IMR-90 (cell line): ENCODE measurements at regions not wholly inside any gene's neighbourhood (a gene's known extent, or its start where the extent isn't known, plus 50 kb on each side); places are given as distances from the start of the nearest gene placed in this dataset.

ENCODE experiments used
- ATAC-seq: fragments of 200-7000 bp; cut with Tn5 transposase; 2 replicates; pipeline ENCODE4 v1.9.1; 2020; ENCODE audit warnings: low read depth, mild to moderate bottlenecking, moderate library complexity
- BruUV-seq: library from RNA; stranded (reverse); fragments of 400-500 nt; replicated peaks from 2 replicates; lab custom pipeline; 2021; lab: Mats Ljungman, UMichigan
- CTCF ChIA-PET: fragments of 300-600 bp; formaldehyde crosslinking; extraction: SDS; loops from one replicate; lab custom pipeline; 2021; ENCODE audit warnings: antibody characterized with exemption; lab: Yijun Ruan, JAX
- POLR2A ChIA-PET: fragments of 300-600 bp; sonication (Branson Sonifier 250); formaldehyde crosslinking; loops from one replicate; lab custom pipeline; 2022; ENCODE audit warnings: antibody characterized with exemption; ENCODE audit not compliant: unreplicated experiment; lab: Charles Lee
- DNase-seq: peaks from one replicate; pipeline ENCODE4 v3.0.0; 2013
- H2AFZ ChIP-seq: replicated peaks from 2 replicates; pipeline ENCODE3; 2013; ENCODE audit warnings: low read length, mild to moderate bottlenecking; ENCODE audit not compliant: poor library complexity
- H2AK5ac ChIP-seq: 2 replicates; pipeline ENCODE4 v1.6.1; 2013; ENCODE audit warnings: low read depth, low read length, inconsistent platforms
- H2AK9ac ChIP-seq: replicated peaks from 2 replicates; pipeline ENCODE3; 2013; ENCODE audit warnings: mild to moderate bottlenecking, low read depth, low read length, moderate library complexity; ENCODE audit not compliant: poor library complexity
- H2BK120ac ChIP-seq: 2 replicates; pipeline ENCODE4 v1.6.1; 2013; ENCODE audit warnings: low read depth, low read length, inconsistent platforms
- H2BK15ac ChIP-seq: 3 replicates; pipeline ENCODE4 v1.6.1; 2013; ENCODE audit warnings: low read depth, low read length, inconsistent platforms
- H2BK20ac ChIP-seq: 2 replicates; pipeline ENCODE4 v1.6.1; 2013; ENCODE audit warnings: low read depth, mild to moderate bottlenecking, inconsistent platforms, low read length, moderate library complexity
- H2BK5ac ChIP-seq: 2 replicates; pipeline ENCODE4 v1.6.1; 2013; ENCODE audit warnings: mild to moderate bottlenecking, low read depth, low read length, inconsistent platforms; ENCODE audit not compliant: poor library complexity, severe bottlenecking
- H3K14ac ChIP-seq: replicated peaks from 2 replicates; pipeline ENCODE4 v1.6.1; 2013; ENCODE audit warnings: low read depth, low read length, inconsistent platforms
- H3K18ac ChIP-seq: 2 replicates; pipeline ENCODE4 v1.6.1; 2013; ENCODE audit warnings: low read depth, low read length, control low read depth
- H3K23ac ChIP-seq: 2 replicates; pipeline ENCODE4 v1.6.1; 2013; ENCODE audit warnings: low read depth, low read length, inconsistent platforms
- H3K27ac ChIP-seq: 2 replicates; pipeline ENCODE4 v1.5.1; 2013; ENCODE audit warnings: mild to moderate bottlenecking, control low read depth, low read length; ENCODE audit not compliant: insufficient read depth
- H3K27me3 ChIP-seq: 2 replicates; pipeline ENCODE4 v1.6.1; 2013; ENCODE audit warnings: low read length; ENCODE audit not compliant: control insufficient read depth, insufficient read depth
- H3K36me3 ChIP-seq: 2 replicates; pipeline ENCODE4 v1.6.1; 2013; ENCODE audit warnings: low read length, mixed read lengths; ENCODE audit not compliant: control insufficient read depth, insufficient read depth
- H3K4ac ChIP-seq: 2 replicates; pipeline ENCODE4 v1.6.1; 2013; ENCODE audit warnings: low read depth, low read length, inconsistent platforms
- H3K4me1 ChIP-seq: 2 replicates; pipeline ENCODE4 v1.6.1; 2013; ENCODE audit warnings: low read length, mixed read lengths; ENCODE audit not compliant: control insufficient read depth, insufficient read depth
- H3K4me2 ChIP-seq: 2 replicates; pipeline ENCODE4 v1.6.1; 2013; ENCODE audit warnings: low read depth, mild to moderate bottlenecking, control low read depth, low read length, moderate library complexity
- H3K4me3 ChIP-seq: 2 replicates; pipeline ENCODE4 v1.5.1; 2013; ENCODE audit warnings: low read depth, mild to moderate bottlenecking, control low read depth, low read length, moderate library complexity; ENCODE audit not compliant: insufficient read depth
- H3K56ac ChIP-seq: 2 replicates; pipeline ENCODE4 v1.6.1; 2013; ENCODE audit warnings: low read length, inconsistent platforms; ENCODE audit not compliant: insufficient read depth; ENCODE audit errors: extremely low read depth
- H3K79me1 ChIP-seq, 2 experiments: 2 replicates each; pipeline ENCODE4 v1.6.1; 2013; ENCODE audit warnings: low read length in 2 of 2, inconsistent platforms in 1 of 2, low read depth in 1 of 2
- H3K9ac ChIP-seq: 2 replicates; pipeline ENCODE4 v1.6.1; 2013; ENCODE audit warnings: low read depth, low read length, control low read depth
- H3K9me1 ChIP-seq: 2 replicates; pipeline ENCODE4 v1.6.1; 2013; ENCODE audit warnings: low read length, inconsistent platforms; ENCODE audit not compliant: insufficient read depth
- H3K9me3 ChIP-seq: 2 replicates; pipeline ENCODE4 v1.6.1; 2013; ENCODE audit warnings: low read length; ENCODE audit not compliant: control insufficient read depth, insufficient read depth
- H4K20me1 ChIP-seq: 2 replicates; pipeline ENCODE4 v1.6.1; 2013; ENCODE audit warnings: low read length, inconsistent platforms; ENCODE audit not compliant: insufficient read depth
- H4K5ac ChIP-seq: 2 replicates; pipeline ENCODE4 v1.6.1; 2013; ENCODE audit warnings: mild to moderate bottlenecking, low read depth, low read length, control low read depth
- H4K8ac ChIP-seq, 2 experiments: 2 replicates each; pipeline ENCODE4 v1.6.1; 2013; ENCODE audit warnings: low read depth in 2 of 2, low read length in 2 of 2, control low read depth in 1 of 2, inconsistent platforms in 1 of 2
- H4K91ac ChIP-seq: 2 replicates; pipeline ENCODE4 v1.6.1; 2013; ENCODE audit warnings: low read depth, low read length, inconsistent platforms; ENCODE audit not compliant: insufficient read depth
- BHLHE40 ChIP-seq: fragments of 150-350 bp; IDR thresholded peaks from 2 replicates; pipeline ENCODE4 v1.6.1; 2016; ENCODE audit warnings: mild to moderate bottlenecking, low read depth, low read length
- CEBPB ChIP-seq: IDR thresholded peaks from 2 replicates; pipeline ENCODE4 v1.6.1; 2012; ENCODE audit warnings: low read depth, low read length, improper control_type of control experiment
- CHD1 ChIP-seq: IDR thresholded peaks from 2 replicates; pipeline ENCODE4 v1.6.1; 2012; ENCODE audit warnings: low read depth, low read length, improper control_type of control experiment
- ELK1 ChIP-seq: fragments of 150-350 bp; IDR thresholded peaks from 2 replicates; pipeline ENCODE4 v1.6.1; 2016; ENCODE audit warnings: low read depth, mild to moderate bottlenecking, low read length, moderate library complexity, borderline replicate concordance
- MAZ ChIP-seq: IDR thresholded peaks from 2 replicates; pipeline ENCODE4 v1.6.1; 2012; ENCODE audit warnings: low read depth, mild to moderate bottlenecking, low read length, improper control_type of control experiment, moderate library complexity, borderline replicate concordance
- MXI1 ChIP-seq: IDR thresholded peaks from 2 replicates; pipeline ENCODE4 v1.6.1; 2012; ENCODE audit warnings: low read depth, mild to moderate bottlenecking, low read length, moderate library complexity, borderline replicate concordance
- POLR2A ChIP-seq: IDR thresholded peaks from 2 replicates; pipeline ENCODE4 v1.6.1; 2012; ENCODE audit warnings: mild to moderate bottlenecking, low read depth, low read length
- RAD21 ChIP-seq: IDR thresholded peaks from 2 replicates; pipeline ENCODE4 v1.6.1; 2012; ENCODE audit warnings: low read length, improper control_type of control experiment
- RCOR1 ChIP-seq: IDR thresholded peaks from 2 replicates; pipeline ENCODE4 v1.6.1; 2012; ENCODE audit warnings: mild to moderate bottlenecking, low read length, improper control_type of control experiment; ENCODE audit not compliant: insufficient replicate concordance
- RFX5 ChIP-seq: IDR thresholded peaks from 2 replicates; pipeline ENCODE4 v1.8.0; 2012; ENCODE audit warnings: low read depth, mild to moderate bottlenecking, low read length, moderate library complexity
- SMC3 ChIP-seq: fragments of 150-350 bp; IDR thresholded peaks from 2 replicates; pipeline ENCODE4 v1.6.1; 2016; ENCODE audit warnings: low read depth, mild to moderate bottlenecking, antibody characterized with exemption, low read length, moderate library complexity
- USF2 ChIP-seq: fragments of 150-350 bp; IDR thresholded peaks from 2 replicates; pipeline ENCODE4 v1.6.1; 2017; ENCODE audit warnings: mild to moderate bottlenecking, antibody characterized with exemption, low read length, low read depth
- WGBS, 2 experiments: methylation state at CpG; one replicate each; pipeline versions ENCODE4 v1.1.5 to v1.1.7; 2013; ENCODE audit warnings: missing lambda C conversion rate in 2 of 2; ENCODE audit not compliant: insufficient read length in 1 of 2; ENCODE audit errors: extremely low coverage in 2 of 2; 5-methylcytosine and 5-hydroxymethylcytosine counted together
- dilution Hi-C: fragments of 300-500 bp; cut with HindIII; formaldehyde crosslinking; loops from one replicate; pipeline ENCODE4 v1.14.3; 2018; ENCODE audit warnings: low sequenced_read_pairs; ENCODE audit not compliant: unreplicated experiment
- in situ Hi-C: fragments of 300-500 bp; cut with MboI; formaldehyde crosslinking; loops from 3 replicates; pipeline ENCODE4 v1.14.3; 2019; ENCODE audit warnings: low sequenced_read_pairs, inconsistent platforms, mixed read lengths
- intact Hi-C: fragments of 100-400 bp; cut with micrococcal nuclease; formaldehyde crosslinking; loops from 2 replicates; pipeline ENCODE4 v1.10.0; 2022
- TF ChIP-seq, protein P1 (sequence below): conservative IDR thresholded peaks from 2 replicates; pipeline ENCODE4 v1.5.1; 2012; ENCODE audit warnings: mild to moderate bottlenecking, low read depth, low read length, improper control_type of control experiment

GRCh38 chr5:67427850-67428298 lies 231.3 kb upstream of the CD180 start:
- H3K14ac ChIP-seq = no peak overlapping the region

More at GRCh38 chr5:67427850-67428298, 231.3 kb upstream of the CD180 start:
- WGBS, 2 experiments = 92 to 100% methylated on average over 2 to 3 of the region's 4 CpGs
- intact Hi-C loops = no loop called here
- no peak overlapping the region for H3K9ac ChIP-seq
- no peak overlapping the region for H4K5ac ChIP-seq
- H2BK5ac ChIP-seq = no peak overlapping the region
- ChIA-PET CTCF (no interaction called here), POLR2A (no interaction called here)
- H2BK15ac ChIP-seq = no peak overlapping the region
- no peak overlapping the region for H3K56ac ChIP-seq
- dilution Hi-C loops = no loop called here
- in situ Hi-C loops = no loop called here
- H4K91ac ChIP-seq = no peak overlapping the region
- DNase-seq (no peak), ATAC-seq (no peak)
- no peak overlapping the region for H2BK120ac ChIP-seq
- TF ChIP-seq RCOR1 (no peak), CHD1 (no peak), MAZ (no peak), RAD21 (no peak), SMC3 (no peak), CEBPB (no peak), ELK1 (no peak), BHLHE40 (no peak), RFX5 (no peak), POLR2A (no peak), MXI1 (no peak), USF2 (no peak)
- TF ChIP-seq, protein P1, sequence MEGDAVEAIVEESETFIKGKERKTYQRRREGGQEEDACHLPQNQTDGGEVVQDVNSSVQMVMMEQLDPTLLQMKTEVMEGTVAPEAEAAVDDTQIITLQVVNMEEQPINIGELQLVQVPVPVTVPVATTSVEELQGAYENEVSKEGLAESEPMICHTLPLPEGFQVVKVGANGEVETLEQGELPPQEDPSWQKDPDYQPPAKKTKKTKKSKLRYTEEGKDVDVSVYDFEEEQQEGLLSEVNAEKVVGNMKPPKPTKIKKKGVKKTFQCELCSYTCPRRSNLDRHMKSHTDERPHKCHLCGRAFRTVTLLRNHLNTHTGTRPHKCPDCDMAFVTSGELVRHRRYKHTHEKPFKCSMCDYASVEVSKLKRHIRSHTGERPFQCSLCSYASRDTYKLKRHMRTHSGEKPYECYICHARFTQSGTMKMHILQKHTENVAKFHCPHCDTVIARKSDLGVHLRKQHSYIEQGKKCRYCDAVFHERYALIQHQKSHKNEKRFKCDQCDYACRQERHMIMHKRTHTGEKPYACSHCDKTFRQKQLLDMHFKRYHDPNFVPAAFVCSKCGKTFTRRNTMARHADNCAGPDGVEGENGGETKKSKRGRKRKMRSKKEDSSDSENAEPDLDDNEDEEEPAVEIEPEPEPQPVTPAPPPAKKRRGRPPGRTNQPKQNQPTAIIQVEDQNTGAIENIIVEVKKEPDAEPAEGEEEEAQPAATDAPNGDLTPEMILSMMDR = no peak
- no peak overlapping the region for H3K4me2 ChIP-seq
- H2BK20ac ChIP-seq = no peak overlapping the region
- no peak overlapping the region for H3K4me3 ChIP-seq
- no peak overlapping the region for H4K8ac ChIP-seq
- no peak overlapping the region for H3K18ac ChIP-seq
- H3K4me1 ChIP-seq = peaks cover 4% of the 10 kb centered on the region
- no peaks in the 10 kb centered on the region for H3K27me3 ChIP-seq
- no peak overlapping the region for H3K27ac ChIP-seq
- H2AK9ac ChIP-seq = no peak overlapping the region
- H3K23ac ChIP-seq = no peak overlapping the region
- H3K79me1 ChIP-seq = no peaks in the 10 kb centered on the region
- H2AK5ac ChIP-seq = no peak overlapping the region
- BruUV-seq = no TSS peak
- no peaks in the 10 kb centered on the region for H3K9me3 ChIP-seq
- no peaks in the 10 kb centered on the region for H4K20me1 ChIP-seq
- no peak overlapping the region for H3K4ac ChIP-seq
- no peaks in the 10 kb centered on the region; the same call in 1 of the 2 replicates for H3K9me1 ChIP-seq
- no peak overlapping the region for H2AFZ ChIP-seq
- no peaks in the 10 kb centered on the region for H3K36me3 ChIP-seq
